ENCODE measurements at regions not wholly inside any gene's neighbourhood (a gene's known extent, or its start where the extent isn't known, plus 50 kb on each side); places are given as distances from the start of the nearest gene placed in this dataset.

DNA sequence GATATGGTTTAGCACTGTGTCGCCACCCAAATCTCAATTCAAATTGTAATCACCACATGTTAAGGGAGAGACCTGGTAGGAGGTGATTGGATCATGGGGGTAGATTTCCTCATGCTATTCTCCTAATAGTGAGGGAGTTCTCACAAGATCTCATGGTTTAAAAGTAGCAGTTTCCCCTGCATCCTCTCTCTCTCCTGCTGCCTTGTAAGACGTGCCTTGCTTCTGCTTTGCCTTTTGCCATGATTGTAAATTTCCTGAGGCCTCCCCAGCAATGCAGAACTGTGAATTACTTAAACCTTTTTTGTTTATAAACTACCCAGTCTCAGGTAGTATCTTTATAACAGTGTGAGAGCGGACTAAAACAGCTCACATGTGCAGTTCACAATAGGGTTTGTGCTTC, 1668.7 kb upstream of the RAG2 start:
- FAIRE-seq (no peak), DNase-seq (ENCODE audit: low read depth) (no peak)
- Histone ChIP-seq H3K27me3 (ENCODE audit: control insufficient read depth, insufficient read depth, low read length) (no peaks in the 10 kb centered on the region), H3K36me3 (ENCODE audit: control insufficient read depth, insufficient read depth, low read length) (no peaks in the 10 kb centered on the region), H3K4me3 (ENCODE audit: low read depth, low read length) (no peak overlapping the region)
- no peak for TF ChIP-seq CTCF (IDR thresholded peaks at IDR 0.05; ENCODE audit: insufficient read depth, low read length, severe bottlenecking)

DNA sequence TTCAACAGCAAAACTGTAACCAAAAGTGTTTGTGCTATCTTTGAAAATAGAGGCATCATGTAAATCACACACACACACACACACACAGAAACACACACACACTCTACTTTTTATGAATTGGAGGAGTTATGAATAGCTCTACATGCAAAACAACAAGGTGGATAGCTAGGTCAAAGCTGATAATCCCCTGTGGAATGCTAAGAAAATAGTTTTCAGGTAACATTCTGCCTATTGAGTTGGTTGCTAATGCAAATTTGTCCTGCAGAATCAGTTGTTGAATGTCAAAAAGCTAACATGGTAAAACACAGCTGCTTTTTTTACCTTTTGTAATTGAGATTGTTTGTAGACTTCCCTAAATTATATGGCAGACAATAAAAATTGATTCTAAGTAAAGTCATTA, 1658.4 kb upstream of the RAG2 start:
- H3K4me3 ChIP-seq (ENCODE audit: low read depth, low read length), result no peak overlapping the region
- H3K27me3 ChIP-seq (ENCODE audit: control insufficient read depth, insufficient read depth, low read length), result no peaks in the 10 kb centered on the region
- FAIRE-seq (no peak), DNase-seq (ENCODE audit: low read depth) (no peak)
- no peaks in the 10 kb centered on the region for H3K36me3 ChIP-seq (ENCODE audit: control insufficient read depth, insufficient read depth, low read length)
- no peak for TF ChIP-seq CTCF (IDR thresholded peaks at IDR 0.05; ENCODE audit: insufficient read depth, low read length, severe bottlenecking)

DNA sequence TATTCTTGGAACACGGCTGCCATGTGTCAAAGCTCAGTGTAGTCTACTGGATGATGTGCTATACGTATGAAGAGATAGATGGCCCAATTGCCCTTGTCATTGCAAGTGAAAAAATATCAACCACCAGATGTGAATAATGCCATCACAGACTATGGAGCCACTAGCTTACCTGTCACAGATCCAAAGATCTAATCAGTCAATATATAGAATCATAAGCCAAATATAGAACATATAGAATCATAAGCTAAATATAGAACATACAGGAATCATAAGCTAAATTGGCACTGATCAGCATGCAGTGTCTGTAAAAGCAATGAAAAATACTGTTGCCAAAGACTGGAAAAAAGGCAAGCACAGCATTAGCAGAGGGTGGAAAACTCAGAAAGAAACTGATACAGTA, 1656.9 kb upstream of the RAG2 start:
- TF ChIP-seq CTCF (IDR thresholded peaks at IDR 0.05; ENCODE audit: insufficient read depth, low read length, severe bottlenecking), result no peak
- Histone ChIP-seq H3K36me3 (ENCODE audit: control insufficient read depth, insufficient read depth, low read length) (no peaks in the 10 kb centered on the region), H3K27me3 (ENCODE audit: control insufficient read depth, insufficient read depth, low read length) (no peaks in the 10 kb centered on the region), H3K4me3 (ENCODE audit: low read depth, low read length) (no peak overlapping the region)
- DNase-seq (ENCODE audit: low read depth) (no peak), FAIRE-seq (no peak)

DNA sequence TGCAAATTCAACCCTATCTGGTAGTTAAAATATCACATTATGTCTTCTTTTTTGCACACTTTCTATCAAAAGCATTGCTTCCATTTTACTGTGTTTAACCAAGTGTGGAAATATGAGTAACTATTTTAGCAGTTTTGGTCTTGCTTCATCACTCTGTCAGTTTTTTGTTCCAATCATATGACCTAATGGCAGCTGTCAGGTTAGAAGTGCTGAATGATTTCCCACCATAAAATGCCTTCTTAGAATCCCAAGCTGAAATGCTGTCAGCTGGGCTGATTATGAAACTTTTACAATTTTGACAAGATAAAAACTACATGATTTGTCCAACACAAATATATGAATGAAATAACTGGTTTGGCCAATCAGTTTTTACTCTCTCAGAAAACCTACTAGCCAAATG, 1654.6 kb upstream of the RAG2 start:
- Histone ChIP-seq H3K27me3 (ENCODE audit: control insufficient read depth, insufficient read depth, low read length) (no peaks in the 10 kb centered on the region), H3K4me3 (ENCODE audit: low read depth, low read length) (no peak overlapping the region), H3K36me3 (ENCODE audit: control insufficient read depth, insufficient read depth, low read length) (no peaks in the 10 kb centered on the region)
- FAIRE-seq (no peak), DNase-seq (ENCODE audit: low read depth) (peak; percentile 0)
- no peak for TF ChIP-seq CTCF (IDR thresholded peaks at IDR 0.05; ENCODE audit: insufficient read depth, low read length, severe bottlenecking)

DNA sequence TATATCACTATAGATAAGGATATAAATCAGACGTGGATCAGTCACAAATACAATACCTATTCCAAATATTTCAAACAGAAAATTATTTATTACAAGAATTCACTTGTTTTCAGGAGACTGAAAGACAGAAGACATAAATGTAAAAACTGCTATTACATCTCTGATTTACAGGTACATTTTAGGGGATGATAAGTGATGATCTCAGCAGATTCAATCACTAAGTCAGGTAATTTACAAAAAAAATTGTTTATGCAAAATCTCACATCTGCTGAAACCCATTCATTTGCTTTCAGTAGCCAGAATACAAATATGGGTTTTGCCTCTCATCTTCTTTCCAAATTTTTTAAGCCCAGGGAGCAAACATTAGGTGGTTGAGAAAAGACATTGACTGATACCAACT, 1648.4 kb upstream of the RAG2 start:
- H3K4me3 ChIP-seq (ENCODE audit: low read depth, low read length), result no peak overlapping the region
- H3K27me3 ChIP-seq (ENCODE audit: control insufficient read depth, insufficient read depth, low read length), result no peaks in the 10 kb centered on the region
- FAIRE-seq (no peak), DNase-seq (ENCODE audit: low read depth) (no peak)
- no peak for TF ChIP-seq CTCF (IDR thresholded peaks at IDR 0.05; ENCODE audit: insufficient read depth, low read length, severe bottlenecking)
- no peaks in the 10 kb centered on the region for H3K36me3 ChIP-seq (ENCODE audit: control insufficient read depth, insufficient read depth, low read length)

GRCh38 chr11:38226684-38227083, 1628.6 kb upstream of the RAG2 start:
- FAIRE-seq, result no peak
- no peaks in the 10 kb centered on the region for H3K36me3 ChIP-seq (ENCODE audit: control insufficient read depth, insufficient read depth, low read length)

More at GRCh38 chr11:38226684-38227083, 1628.6 kb upstream of the RAG2 start:
- no peak for TF ChIP-seq CTCF (IDR thresholded peaks at IDR 0.05; ENCODE audit: insufficient read depth, low read length, severe bottlenecking)
- Histone ChIP-seq H3K4me3 (ENCODE audit: low read depth, low read length) (no peak overlapping the region), H3K27me3 (ENCODE audit: control insufficient read depth, insufficient read depth, low read length) (no peaks in the 10 kb centered on the region)
- DNase-seq (ENCODE audit: low read depth), result no peak

All from bronchial epithelial cell (primary cell).